ENCODE measurements at regions not wholly inside any gene's neighbourhood (a gene's known extent, or its start where the extent isn't known, plus 50 kb on each side); places are given as distances from the start of the nearest gene placed in this dataset.

GRCh38 chr3:15959434-15959811, 161.6 kb upstream of the ANKRD28 start:
- TF ChIP-seq CTCF (IDR thresholded peaks at IDR 0.05) (no peak), POLR2A (IDR thresholded peaks at IDR 0.05) (no peak)
